Stimulated activated CD4-positive, alpha-beta T cell treated with anti-CD3 and anti-CD28 coated beads, TNF-alpha, amount 100 ng/mL, for 48 hours (primary cell): ENCODE measurements at regions not wholly inside any gene's neighbourhood (a gene's known extent, or its start where the extent isn't known, plus 50 kb on each side); places are given as distances from the start of the nearest gene placed in this dataset.
A peak's percentile ranks its signal among the peaks of the same experiment; 100 is the strongest.

Experiments
- DNase-seq, 3 donors: peaks; one replicate each; pipeline ENCODE4 v3.0.0-alpha.2; 2020; ENCODE audit warnings: low read depth in 3 of 3

DNA sequence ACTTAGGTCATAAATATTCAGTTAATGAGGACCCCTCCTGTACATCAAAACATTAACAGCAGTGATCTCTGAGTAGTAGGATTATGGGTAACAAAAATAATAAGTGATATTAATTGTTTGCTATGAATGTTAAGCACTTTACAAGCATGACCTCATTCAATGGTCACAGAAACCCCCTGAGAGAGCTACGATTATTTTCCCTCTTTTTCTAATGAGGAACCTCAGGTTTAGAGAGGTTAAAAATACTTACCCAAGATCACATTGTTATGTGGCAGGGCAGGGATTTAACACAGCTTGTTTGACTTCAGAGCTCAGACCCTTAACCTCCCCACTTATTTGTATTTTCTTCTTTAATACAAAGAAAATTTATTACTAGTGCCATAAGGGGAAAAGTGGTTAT, 228.2 kb downstream of the TBL1XR1 start:
- no peak for DNase-seq

DNA sequence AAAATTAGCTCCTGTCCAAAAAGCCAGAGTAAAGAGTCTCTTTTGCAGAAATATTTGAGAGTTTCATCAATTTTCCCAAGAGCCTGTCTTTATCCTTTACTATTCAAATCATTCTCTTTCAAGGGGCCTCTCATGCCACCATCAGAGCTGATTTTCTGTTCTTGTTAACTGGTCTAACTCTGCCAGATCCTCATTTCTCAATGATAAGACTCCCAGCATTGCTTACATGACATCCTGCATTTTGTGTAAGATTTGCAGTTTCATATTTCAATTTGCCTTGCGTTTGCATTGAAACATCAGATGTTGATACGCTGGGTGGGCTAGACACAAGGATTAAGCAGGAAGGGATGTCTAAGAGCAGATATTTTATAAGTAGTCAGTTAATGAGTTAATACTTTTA, 228.7 kb downstream of the TBL1XR1 start:
- DNase-seq, result no peak

GRCh38 chr3:176967522-176967921, 229.8 kb downstream of the TBL1XR1 start:
- DNase-seq, result no peak

DNA sequence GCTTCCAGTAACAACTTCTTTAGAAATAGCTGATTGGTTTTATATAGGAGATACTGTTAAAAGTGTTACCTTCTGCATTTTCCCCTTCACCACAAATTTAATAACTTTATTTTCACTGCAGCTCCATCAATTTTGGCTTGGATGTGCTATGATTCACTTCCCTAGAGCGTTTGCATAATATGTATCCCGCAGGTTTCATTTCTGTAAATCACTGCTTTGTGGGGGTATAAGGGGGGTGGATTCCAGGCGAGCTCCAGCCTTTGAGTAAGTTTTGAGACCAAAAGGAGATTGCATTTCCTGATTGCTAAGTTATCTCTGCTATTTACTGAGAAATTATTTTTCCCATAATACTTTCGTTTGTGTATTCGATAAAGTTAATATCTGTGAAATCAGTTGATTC, 232.6 kb downstream of the TBL1XR1 start:
- no peak for DNase-seq

- no peak for DNase-seq
Measured at GRCh38 chr3:176961916-176962315, 235.4 kb downstream of the TBL1XR1 start.

DNA sequence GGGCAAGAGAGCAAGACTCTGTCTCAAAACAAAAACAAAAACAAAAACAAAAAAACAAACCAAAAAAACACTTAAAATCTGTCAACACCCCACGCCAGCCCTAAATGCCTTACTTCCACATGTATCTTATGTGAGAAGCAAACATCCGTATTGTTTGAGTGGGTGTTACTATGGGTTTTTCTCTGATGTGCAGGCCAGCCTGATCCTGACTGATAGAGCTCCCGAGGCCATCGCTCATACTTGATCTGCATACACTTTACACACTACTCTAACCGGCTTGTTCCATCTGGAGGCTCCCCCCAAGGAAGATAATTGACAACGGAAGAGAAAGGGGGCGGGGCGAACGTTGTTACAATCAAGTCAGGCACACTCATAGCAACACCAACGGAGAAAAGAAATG, 237.4 kb downstream of the TBL1XR1 start:
- DNase-seq, result no peak

DNA sequence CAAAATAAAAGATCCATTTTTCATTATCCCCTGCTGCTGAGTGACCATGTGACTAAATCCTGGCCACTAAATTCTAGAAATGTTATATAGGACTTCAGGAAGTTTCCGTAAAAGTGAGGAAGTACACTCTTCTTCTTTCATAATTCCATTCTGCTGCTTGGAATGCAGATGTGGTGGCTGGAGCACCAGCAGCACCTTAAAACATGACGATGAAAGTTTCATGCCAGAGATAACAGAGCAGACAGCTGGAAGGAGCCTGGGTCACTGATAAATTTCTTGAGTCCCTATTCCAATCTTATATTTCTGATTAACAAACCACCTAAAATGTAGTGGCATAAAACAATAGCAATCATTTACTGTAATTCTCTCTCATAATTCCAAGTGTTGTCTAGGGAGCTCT, 238.7 kb downstream of the TBL1XR1 start:
- DNase-seq, result no peak

GRCh38 chr3:176954517-176954916, 242.8 kb downstream of the TBL1XR1 start:
- no peak for DNase-seq

GRCh38 chr3:176953106-176954060, 243.9 kb downstream of the TBL1XR1 start:
- no peak for DNase-seq

DNA sequence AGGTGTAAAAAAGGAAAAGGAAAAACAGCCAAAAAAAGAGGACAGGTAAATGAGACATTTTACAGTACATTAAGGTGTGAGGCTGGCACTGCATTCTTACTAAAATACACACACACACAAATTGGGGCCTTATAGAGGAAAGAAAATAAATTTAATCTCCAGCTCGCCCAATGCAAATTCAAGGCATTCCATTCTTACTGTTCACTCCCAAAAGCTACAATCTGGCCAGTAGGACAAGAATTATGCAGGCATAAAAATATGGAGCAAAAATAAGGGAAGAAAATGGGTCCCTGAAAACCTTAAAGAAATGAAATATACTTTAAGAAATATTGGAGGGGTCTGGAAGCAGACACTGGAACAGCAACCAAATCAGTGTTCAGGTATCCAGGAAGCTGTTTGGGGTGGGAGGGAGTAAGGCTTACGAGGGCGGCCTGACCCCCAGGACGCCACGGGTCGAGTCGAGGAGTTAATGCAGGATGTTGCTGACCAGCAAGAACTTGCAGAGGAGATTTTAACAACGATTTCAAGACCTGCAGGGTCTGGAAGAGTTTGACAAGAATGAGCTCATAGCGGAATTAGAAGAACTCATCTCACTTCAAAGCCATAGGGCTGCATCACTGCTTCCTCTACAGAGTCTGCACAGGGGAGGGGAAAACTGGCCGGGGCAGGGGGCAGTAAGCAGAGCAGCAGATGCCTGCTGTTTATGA, 245.5 kb downstream of the TBL1XR1 start:
- DNase-seq, result no peak

DNA sequence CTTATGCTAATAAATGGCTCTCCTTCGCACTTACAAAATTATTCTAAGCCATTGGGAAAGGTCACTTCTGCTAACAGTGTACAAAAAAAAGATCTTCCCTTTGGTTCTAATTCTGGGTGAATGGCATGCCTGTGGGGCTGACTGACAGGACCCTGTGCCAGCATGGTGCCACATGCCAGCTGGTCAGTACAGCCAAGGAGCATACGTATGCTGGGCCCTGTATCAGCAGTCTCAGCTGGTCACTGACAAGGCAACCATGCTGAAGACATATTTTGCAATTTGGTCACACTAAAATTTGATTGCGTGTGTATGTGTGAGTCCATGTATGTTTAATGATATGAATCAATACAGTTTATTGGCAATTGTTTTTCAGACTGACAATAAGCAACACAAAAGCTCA, 246.1 kb downstream of the TBL1XR1 start:
- no peak for DNase-seq

DNA sequence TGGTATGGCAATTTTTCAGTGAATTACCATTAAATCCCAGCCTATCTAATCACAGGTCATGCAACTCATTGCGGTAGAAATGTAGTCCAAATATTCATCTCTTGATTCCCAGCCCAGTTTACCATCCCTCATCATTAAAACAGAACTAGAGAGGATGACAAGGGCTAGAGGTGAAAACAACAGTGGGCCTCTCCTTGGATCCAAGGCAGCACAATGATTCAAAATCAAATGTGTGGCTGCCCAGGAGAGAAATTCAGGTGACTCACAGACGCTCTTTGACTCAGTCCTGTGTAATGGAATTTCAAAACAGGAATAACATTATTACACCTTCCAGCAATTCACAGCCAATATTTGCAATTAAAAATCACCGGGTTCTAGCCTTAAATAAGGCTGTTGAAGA, 246.5 kb downstream of the TBL1XR1 start:
- no peak for DNase-seq

GRCh38 chr3:176948151-176948550, 249.1 kb downstream of the TBL1XR1 start:
- DNase-seq, result no peak

DNA sequence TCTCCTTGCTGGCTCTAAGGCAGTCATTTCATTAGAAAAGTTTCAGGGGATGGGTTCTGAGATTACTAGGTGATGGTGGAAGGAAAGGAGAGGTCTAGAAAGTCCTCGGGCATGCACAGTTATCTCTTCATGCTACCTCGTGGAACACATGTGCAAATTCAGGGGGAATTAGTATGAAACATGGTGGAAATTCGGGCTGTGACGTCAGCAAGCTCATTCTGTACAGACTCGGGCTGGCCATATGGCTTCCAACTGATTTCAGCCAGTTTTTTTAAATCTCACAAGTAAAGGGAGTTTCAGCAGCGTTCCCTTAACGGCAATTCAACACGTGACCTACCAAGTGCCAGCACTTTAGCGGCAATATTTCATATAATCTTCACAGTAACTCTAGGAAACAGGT, 251.1 kb downstream of the TBL1XR1 start:
- DNase-seq, result no peak

- no peak for DNase-seq
Measured at GRCh38 chr3:176942305-176942704, 255.0 kb downstream of the TBL1XR1 start.

GRCh38 chr3:176941689-176942088, 255.6 kb downstream of the TBL1XR1 start:
- no peak for DNase-seq

DNA sequence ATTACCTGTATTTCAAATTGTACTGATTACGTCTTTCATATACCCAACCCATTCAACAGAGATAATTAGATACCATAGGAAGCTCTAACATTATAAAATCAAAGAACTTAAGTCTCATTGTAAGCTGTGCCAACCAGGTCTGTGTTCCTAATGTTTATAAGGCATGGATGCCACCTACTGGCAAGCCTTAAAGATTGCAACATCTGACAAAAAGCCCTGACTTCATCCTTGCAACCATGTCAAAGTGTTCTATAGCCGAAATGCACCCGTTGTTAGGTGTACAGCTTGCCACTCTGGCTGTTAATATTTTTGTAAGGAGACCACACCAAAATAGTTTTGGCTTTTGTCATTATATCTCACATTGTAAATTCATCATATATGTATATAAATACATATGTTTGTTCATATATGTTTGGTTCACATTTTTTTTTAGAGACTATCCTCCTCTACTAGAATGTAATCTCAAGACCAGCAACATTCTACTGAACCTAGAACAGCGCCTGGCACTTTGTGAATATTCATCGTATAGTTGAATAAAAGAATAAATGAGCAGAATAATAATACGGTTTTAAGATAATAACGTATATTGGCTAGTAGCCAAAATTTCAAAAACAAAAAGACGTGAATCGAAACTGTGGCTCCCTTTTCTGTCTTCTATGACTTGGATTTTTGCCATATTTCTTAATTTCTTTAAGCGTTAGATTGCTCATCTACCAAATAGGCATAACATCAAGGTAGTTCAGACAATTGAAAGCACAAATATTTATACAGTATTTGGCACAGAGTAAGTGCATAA, 258.1 kb downstream of the TBL1XR1 start:
- peak; percentile 3 to 40 (median 7) for DNase-seq

DNA sequence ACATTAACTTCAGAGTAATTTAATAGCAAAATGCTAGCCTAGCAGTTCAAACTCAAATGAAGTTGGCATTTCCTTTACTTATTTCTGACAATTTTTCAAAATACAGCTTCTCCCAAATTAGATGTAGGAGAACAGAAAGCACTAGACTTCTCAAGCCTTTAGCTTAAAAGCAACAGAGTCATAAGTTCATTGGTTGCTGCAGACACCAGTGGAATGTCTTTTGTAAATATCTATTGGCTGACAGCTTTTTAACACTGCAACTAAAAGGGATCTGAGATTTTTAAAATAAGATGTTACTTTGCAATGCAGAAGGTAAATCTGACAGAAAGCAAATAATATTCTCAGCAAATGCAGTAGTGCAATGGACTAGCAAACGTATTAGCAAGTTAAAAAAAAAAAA, 259.3 kb downstream of the TBL1XR1 start:
- DNase-seq, result no peak

- no peak for DNase-seq
Measured at GRCh38 chr3:176937541-176937940, 259.7 kb downstream of the TBL1XR1 start.

- DNase-seq, result no peak
Measured at GRCh38 chr3:176935194-176935888, 261.9 kb downstream of the TBL1XR1 start.

DNA sequence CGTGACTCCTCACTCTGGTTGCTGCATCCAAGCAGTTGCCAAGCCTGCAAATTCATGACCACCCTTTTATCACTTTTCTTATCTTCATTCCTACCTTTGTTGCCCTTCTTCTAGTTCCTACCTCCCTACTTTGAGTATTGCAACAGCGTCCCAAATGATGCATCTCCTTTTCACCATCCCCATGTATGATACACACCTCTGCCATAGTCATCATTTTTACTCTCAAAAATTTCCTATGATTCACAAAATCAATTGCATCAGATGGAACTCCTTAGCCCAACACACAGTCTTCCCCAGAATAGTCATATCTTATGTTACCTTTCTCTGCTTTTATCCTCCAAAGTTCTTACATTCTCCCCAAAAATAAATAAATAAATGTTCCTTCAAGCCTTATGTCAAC, 262.6 kb downstream of the TBL1XR1 start:
- no peak for DNase-seq

GRCh38 chr3:176933704-176934103, 263.6 kb downstream of the TBL1XR1 start:
- DNase-seq, result no peak
